Prostate gland (tissue), 2 donors: ENCODE measurements at regions not wholly inside any gene's neighbourhood (a gene's known extent, or its start where the extent isn't known, plus 50 kb on each side); places are given as distances from the start of the nearest gene placed in this dataset.

ENCODE experiments used
- DNase-seq: peaks from one replicate; pipeline ENCODE4 v3.0.0-alpha.2; 2019; ENCODE audit warnings: low spot score
- H3K27ac ChIP-seq, 2 donors: fragments of 200-600 bp; sonication (generic); 2 replicates each; pipeline ENCODE4 v1.5.1; 2017 to 2019
- H3K27me3 ChIP-seq: fragments of 200-600 bp; sonication (generic); replicated peaks from 2 replicates; pipeline ENCODE4 v1.5.1; 2019; ENCODE audit not compliant: insufficient read depth
- H3K36me3 ChIP-seq, 2 donors: fragments of 200-600 bp; sonication (generic); 1 replicate in 1 of 2; 2 replicates in 1 of 2; pipeline versions ENCODE4 v1.5.1 to v1.8.1; 2017 to 2019
- H3K4me1 ChIP-seq: fragments of 200-600 bp; sonication (generic); replicated peaks from 2 replicates; pipeline ENCODE4 v1.5.1; 2019
- H3K4me3 ChIP-seq, 2 donors: fragments of 200-600 bp; sonication (generic); 2 replicates each; pipeline ENCODE4 v1.5.1; 2017 to 2019
- H3K9me3 ChIP-seq: fragments of 200-600 bp; sonication (generic); 2 replicates; pipeline ENCODE4 v1.5.1; 2017
- CTCF ChIP-seq, 4 experiments: fragments of 200-600 bp in 2 of 4; fragments of 450-650 bp in 2 of 4; sonication (generic) in 2 of 4; IDR thresholded peaks; 1 replicate in 3 of 4; 2 replicates in 1 of 4; pipeline ENCODE4 v1.5.1; 2016 to 2019; ENCODE audit warnings: antibody characterized with exemption in 4 of 4, mild to moderate bottlenecking in 2 of 4, moderate library complexity in 2 of 4
- POLR2A ChIP-seq: fragments of 450-650 bp; IDR thresholded peaks from one replicate; pipeline ENCODE4 v1.6.1; 2016; ENCODE audit warnings: antibody characterized with exemption, mild to moderate bottlenecking
- POLR2AphosphoS5 ChIP-seq: sonication (generic); formaldehyde crosslinking; IDR thresholded peaks from one replicate; pipeline ENCODE4 v1.6.1; 2017; ENCODE audit warnings: antibody characterized with exemption
- WGBS: methylation state at CpG from one replicate; pipeline ENCODE4 v1.1.5; 2018; 5-methylcytosine and 5-hydroxymethylcytosine counted together
- intact Hi-C: fragments of 100-400 bp; cut with DNase I; formaldehyde crosslinking; loops from one replicate; pipeline ENCODE4 v1.14.2; 2022

- Histone ChIP-seq H3K36me3 (no peaks in the 10 kb centered on the region), H3K9me3 (no peaks in the 10 kb centered on the region), H3K27me3 (no peaks in the 10 kb centered on the region), H3K4me3 (no peak overlapping the region), H3K27ac (no peak overlapping the region), H3K4me1 (no peaks in the 10 kb centered on the region)
- intact Hi-C loops: no loop called here
- TF ChIP-seq POLR2AphosphoS5: no peak
- TF ChIP-seq POLR2A: no peak
- TF ChIP-seq CTCF (IDR thresholded peaks at IDR 0.05): no peak
- DNase-seq: no peak
- 85% methylated on average over 9 of the region's 9 CpGs for WGBS
Observed at GRCh38 chr12:115402443-115403180, 718.6 kb upstream of the TBX3 start.

- Histone ChIP-seq H3K27me3 (no peaks in the 10 kb centered on the region), H3K4me3 (no peak overlapping the region), H3K27ac (no peak overlapping the region), H3K36me3 (no peaks in the 10 kb centered on the region), H3K4me1 (no peaks in the 10 kb centered on the region), H3K9me3 (no peaks in the 10 kb centered on the region)
- whole genome bisulfite sequencing: 89% methylated on average over 3 of the region's 3 CpGs
- intact Hi-C loops: no loop called here
- TF ChIP-seq POLR2A (no peak), POLR2AphosphoS5 (no peak), CTCF (IDR thresholded peaks at IDR 0.05) (no peak)
- no peak for DNase-seq
Observed at GRCh38 chr12:115401761-115402160, 717.8 kb upstream of the TBX3 start.

GRCh38 chr12:115400011-115400410 lies 716.0 kb upstream of the TBX3 start:
- WGBS: 91% methylated on average over 4 of the region's 4 CpGs
- no peak overlapping the region for H3K27ac ChIP-seq
- H3K4me1 ChIP-seq: no peaks in the 10 kb centered on the region
- intact Hi-C loops: no loop called here
- no peak overlapping the region for H3K4me3 ChIP-seq
- TF ChIP-seq CTCF (IDR thresholded peaks at IDR 0.05): no peak
- no peak for TF ChIP-seq POLR2A
- no peak for TF ChIP-seq POLR2AphosphoS5
- H3K27me3 ChIP-seq: no peaks in the 10 kb centered on the region
- H3K9me3 ChIP-seq: no peaks in the 10 kb centered on the region
- H3K36me3 ChIP-seq: no peaks in the 10 kb centered on the region
- DNase-seq: no peak

GRCh38 chr12:115398311-115398781 lies 714.4 kb upstream of the TBX3 start:
- no peak for TF ChIP-seq POLR2A
- TF ChIP-seq POLR2AphosphoS5: no peak
- TF ChIP-seq CTCF (IDR thresholded peaks at IDR 0.05): peak in 1 of 4 experiments; percentile 7
- no peak overlapping the region for H3K27ac ChIP-seq
- no peaks in the 10 kb centered on the region for H3K4me1 ChIP-seq
- no peak for DNase-seq
- 88% methylated on average over 4 of the region's 4 CpGs for WGBS
- intact Hi-C loops: no loop called here
- no peak overlapping the region for H3K4me3 ChIP-seq
- no peaks in the 10 kb centered on the region for H3K9me3 ChIP-seq
- H3K36me3 ChIP-seq: no peaks in the 10 kb centered on the region
- H3K27me3 ChIP-seq: no peaks in the 10 kb centered on the region

- no peak for TF ChIP-seq POLR2A
- TF ChIP-seq CTCF (IDR thresholded peaks at IDR 0.05): no peak
- TF ChIP-seq POLR2AphosphoS5: no peak
- no peak overlapping the region for H3K4me3 ChIP-seq
- intact Hi-C loops: no loop called here
- DNase-seq: no peak
- H3K36me3 ChIP-seq: no peaks in the 10 kb centered on the region
- no peaks in the 10 kb centered on the region for H3K27me3 ChIP-seq
- H3K9me3 ChIP-seq: no peaks in the 10 kb centered on the region
- H3K4me1 ChIP-seq: no peaks in the 10 kb centered on the region
- no peak overlapping the region for H3K27ac ChIP-seq
Observed at GRCh38 chr12:115396567-115396966, 712.6 kb upstream of the TBX3 start.
